ENCODE measurements at regions not wholly inside any gene's neighbourhood (a gene's known extent, or its start where the extent isn't known, plus 50 kb on each side); places are given as distances from the start of the nearest gene placed in this dataset.

DNA sequence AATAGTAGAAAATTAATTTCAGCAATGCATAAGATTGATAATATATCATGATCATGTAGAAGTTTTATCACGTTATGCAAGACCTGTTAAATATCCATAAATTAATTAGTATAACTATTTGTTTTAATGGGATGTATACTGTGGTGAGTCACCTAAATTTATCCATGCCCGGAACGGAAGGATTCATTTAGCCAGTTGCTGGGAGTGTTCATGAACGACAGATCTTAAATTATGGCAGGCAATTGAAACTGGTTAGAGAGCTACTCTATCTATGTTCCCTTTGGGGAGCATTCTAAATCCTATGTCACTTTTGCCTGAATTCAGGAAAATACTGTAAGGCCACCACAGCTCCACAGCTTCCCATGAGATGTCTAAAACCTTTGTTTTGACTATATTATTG lies 1950.5 kb upstream of the AGA start:
- intact Hi-C loops (cut with DNase I; ENCODE audit: low total_unique reads) = no loop called here
- Histone ChIP-seq H3K27me3 (replicated peaks in 1 of 7) (no peaks in the 10 kb centered on the region), H3K36me3 (no peaks in the 10 kb centered on the region), H3K9me3 (peaks cover 0 to 17% (median 3%) of the 10 kb centered on the region in 8 donors), H3K4me3 (no peak overlapping the region), H3K27ac (no peak overlapping the region), H3K4me1 (no peaks in the 10 kb centered on the region)
- no peak for DNase-seq
- 85 to 93% (median 88%) methylated on average over 4 of the region's 4 CpGs for WGBS, 5 donors
- no peak for TF ChIP-seq POLR2A (IDR thresholded peaks at IDR 0.05)

DNA sequence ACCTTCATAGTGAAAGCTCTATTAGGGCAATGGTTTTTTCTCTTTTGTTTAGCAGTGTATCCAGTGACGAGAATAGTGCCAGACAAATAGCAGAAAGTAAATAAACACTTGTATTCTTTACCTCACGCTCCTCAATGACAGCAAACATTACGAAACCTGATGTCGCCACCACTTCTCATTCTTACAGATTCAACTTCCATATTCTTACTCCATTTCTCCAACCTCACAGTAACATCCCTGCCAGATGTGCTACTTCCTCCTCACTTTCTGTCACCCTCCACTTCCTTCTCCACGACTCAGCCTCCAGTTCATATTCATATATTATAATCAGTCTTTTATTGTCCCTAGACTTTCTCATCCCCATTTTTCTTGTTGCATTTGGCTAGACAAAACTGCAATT lies 1956.2 kb upstream of the AGA start:
- Histone ChIP-seq H3K9me3 (peaks cover 0 to 11% (median 2%) of the 10 kb centered on the region in 8 donors), H3K27me3 (replicated peaks in 1 of 7) (no peaks in the 10 kb centered on the region), H3K4me1 (no peaks in the 10 kb centered on the region), H3K36me3 (no peaks in the 10 kb centered on the region), H3K27ac (no peak overlapping the region), H3K4me3 (no peak overlapping the region)
- 41 to 79% (median 55%) methylated on average over 5 of the region's 5 CpGs for WGBS, 5 donors
- no peak for DNase-seq
- TF ChIP-seq, protein P1, sequence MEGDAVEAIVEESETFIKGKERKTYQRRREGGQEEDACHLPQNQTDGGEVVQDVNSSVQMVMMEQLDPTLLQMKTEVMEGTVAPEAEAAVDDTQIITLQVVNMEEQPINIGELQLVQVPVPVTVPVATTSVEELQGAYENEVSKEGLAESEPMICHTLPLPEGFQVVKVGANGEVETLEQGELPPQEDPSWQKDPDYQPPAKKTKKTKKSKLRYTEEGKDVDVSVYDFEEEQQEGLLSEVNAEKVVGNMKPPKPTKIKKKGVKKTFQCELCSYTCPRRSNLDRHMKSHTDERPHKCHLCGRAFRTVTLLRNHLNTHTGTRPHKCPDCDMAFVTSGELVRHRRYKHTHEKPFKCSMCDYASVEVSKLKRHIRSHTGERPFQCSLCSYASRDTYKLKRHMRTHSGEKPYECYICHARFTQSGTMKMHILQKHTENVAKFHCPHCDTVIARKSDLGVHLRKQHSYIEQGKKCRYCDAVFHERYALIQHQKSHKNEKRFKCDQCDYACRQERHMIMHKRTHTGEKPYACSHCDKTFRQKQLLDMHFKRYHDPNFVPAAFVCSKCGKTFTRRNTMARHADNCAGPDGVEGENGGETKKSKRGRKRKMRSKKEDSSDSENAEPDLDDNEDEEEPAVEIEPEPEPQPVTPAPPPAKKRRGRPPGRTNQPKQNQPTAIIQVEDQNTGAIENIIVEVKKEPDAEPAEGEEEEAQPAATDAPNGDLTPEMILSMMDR (IDR thresholded peaks at IDR 0.05 in 8 of 11, conservative IDR thresholded peaks at IDR 0.05 in 3 of 11) = no peak
- TF ChIP-seq POLR2A (IDR thresholded peaks at IDR 0.05) = no peak
- no peak for TF ChIP-seq POLR2AphosphoS5 (IDR thresholded peaks at IDR 0.05)
- intact Hi-C loops (cut with DNase I; ENCODE audit: low total_unique reads) = no loop called here

DNA sequence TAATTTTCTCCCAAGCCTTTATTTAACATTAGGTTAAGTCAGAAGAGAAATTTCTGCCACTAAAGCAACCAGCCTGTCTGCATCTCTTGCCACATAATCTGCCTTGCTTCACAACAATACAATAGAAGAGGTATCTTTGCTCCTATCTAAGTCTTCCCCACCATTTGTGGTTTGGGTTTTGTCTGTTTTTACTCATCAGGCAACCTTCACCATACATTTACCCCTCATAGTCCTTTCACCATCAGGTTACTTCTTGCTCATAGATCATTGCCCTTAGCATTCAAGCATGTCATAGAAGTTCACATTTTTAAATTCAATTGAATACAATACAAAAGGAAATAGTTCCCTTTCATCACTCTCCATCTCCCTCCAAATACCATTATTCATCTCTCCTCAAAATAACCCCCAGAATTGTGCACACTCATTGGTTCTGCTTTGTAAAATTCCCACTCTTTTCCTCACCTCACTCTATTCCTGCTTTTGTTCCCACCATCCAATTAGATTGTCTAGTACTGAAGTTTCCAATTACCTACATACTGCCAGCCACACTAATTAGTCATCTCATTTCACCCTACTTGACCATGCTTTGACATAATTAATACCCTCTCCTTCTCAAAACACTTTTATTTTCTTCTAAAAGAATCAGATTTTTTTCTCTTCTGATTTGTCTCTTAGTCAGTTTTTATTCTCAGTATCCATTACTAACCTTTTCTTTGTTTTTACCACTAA lies 1957.0 kb upstream of the AGA start:
- H3K4me3 ChIP-seq = no peak overlapping the region
- H3K27me3 ChIP-seq (replicated peaks in 1 of 7) = no peaks in the 10 kb centered on the region
- H3K36me3 ChIP-seq = no peaks in the 10 kb centered on the region
- H3K9me3 ChIP-seq = peaks cover 0 to 15% (median 1%) of the 10 kb centered on the region in 8 donors
- no peak overlapping the region for H3K27ac ChIP-seq
- intact Hi-C loops (cut with DNase I; ENCODE audit: low total_unique reads) = no loop called here
- DNase-seq = no peak
- H3K4me1 ChIP-seq = no peaks in the 10 kb centered on the region
- TF ChIP-seq POLR2AphosphoS5 (IDR thresholded peaks at IDR 0.05) (no peak), POLR2A (IDR thresholded peaks at IDR 0.05) (no peak)
- TF ChIP-seq, protein P1 (IDR thresholded peaks at IDR 0.05 in 8 of 11, conservative IDR thresholded peaks at IDR 0.05 in 3 of 11) = no peak

DNA sequence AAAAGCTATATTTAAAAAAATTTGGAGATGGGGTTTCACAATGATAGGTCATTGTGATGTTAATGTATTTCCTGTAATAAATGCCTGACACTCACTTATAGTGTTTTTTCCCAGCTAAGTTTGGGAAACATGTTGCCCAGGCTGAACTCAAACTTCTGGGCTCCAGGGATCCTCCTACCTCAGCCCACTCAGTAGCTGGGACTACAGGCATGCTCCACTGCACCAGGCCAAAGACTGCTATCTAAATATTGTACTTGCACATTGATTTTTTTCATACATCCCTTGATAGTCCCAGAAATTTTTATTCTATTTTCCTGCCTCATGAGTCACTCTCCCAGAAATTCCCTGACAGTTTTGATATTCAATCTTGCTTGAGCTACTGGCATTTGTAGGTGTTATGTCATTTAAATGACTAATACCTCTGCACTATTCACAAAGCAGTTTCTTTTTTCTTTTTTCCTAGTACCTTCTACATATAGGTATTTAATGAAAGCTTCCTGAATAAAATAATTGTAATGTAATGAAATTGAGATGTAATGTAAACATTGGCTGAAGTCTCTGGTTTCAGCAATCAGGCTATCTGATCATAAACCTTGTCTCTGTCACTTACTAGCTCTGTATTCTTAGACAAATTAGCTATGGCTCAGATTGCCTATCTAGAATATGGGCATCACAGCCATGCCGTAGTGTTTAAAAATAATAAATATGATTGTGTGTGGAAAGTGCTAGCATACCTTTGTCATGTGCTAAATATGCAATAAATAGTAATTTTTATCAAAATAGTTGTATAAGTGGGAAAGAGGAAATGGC lies 1973.0 kb upstream of the AGA start:
- no peak overlapping the region for H3K27ac ChIP-seq
- DNase-seq = no peak
- H3K9me3 ChIP-seq = peaks cover 0 to 7% (median 0%) of the 10 kb centered on the region in 8 donors
- no peaks in the 10 kb centered on the region for H3K36me3 ChIP-seq
- 78 to 90% (median 82%) methylated on average over 1 of the region's 1 CpG for WGBS, 5 donors
- no peaks in the 10 kb centered on the region for H3K27me3 ChIP-seq (replicated peaks in 1 of 7)
- TF ChIP-seq, protein P1 (IDR thresholded peaks at IDR 0.05 in 8 of 11, conservative IDR thresholded peaks at IDR 0.05 in 3 of 11) = no peak
- TF ChIP-seq POLR2AphosphoS5 (IDR thresholded peaks at IDR 0.05) (no peak), POLR2A (IDR thresholded peaks at IDR 0.05) (no peak)
- no peak overlapping the region for H3K4me3 ChIP-seq
- no peaks in the 10 kb centered on the region for H3K4me1 ChIP-seq
- intact Hi-C loops (cut with DNase I; ENCODE audit: low total_unique reads) = no loop called here
